ENCODE measurements at regions not wholly inside any gene's neighbourhood (a gene's known extent, or its start where the extent isn't known, plus 50 kb on each side); places are given as distances from the start of the nearest gene placed in this dataset.
A peak's percentile ranks its signal among the peaks of the same experiment; 100 is the strongest.

DNA sequence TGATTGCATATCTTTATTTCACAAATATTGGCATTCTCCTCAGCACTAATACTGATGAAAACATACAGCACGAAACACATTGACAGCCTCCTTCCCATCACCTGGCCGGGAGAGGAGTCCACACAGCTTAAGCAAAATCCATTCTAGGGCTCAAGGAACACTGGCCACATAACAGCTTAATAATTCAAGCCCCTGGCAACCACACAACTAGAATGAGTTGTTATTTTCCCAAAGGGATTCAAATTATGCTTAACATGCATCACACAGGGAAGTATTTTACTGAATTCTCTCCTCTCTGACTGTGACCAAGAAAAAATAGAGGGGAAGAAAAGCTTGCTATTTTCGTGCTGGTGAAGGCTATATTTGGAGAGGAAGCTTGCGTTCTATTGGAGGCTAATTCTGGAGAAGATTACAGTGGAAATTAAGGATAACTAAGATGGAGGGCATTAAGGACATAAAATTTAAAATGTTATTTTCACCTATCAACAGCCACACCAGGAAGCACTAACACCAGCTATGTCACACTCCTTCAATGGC, 198.5 kb downstream of the ADGRG6 start:
- no peak for TF ChIP-seq CTCF (IDR thresholded peaks at IDR 0.05)
- DNase-seq (ENCODE audit: low spot score) (no peak), ATAC-seq (ENCODE audit: low FRiP score) (no peak)

GRCh38 chr6:142501795-142502194, 200.0 kb downstream of the ADGRG6 start:
- ATAC-seq (ENCODE audit: low FRiP score), result no peak
- no peak for DNase-seq (ENCODE audit: low spot score)
- TF ChIP-seq CTCF (IDR thresholded peaks at IDR 0.05), result no peak

GRCh38 chr6:142507065-142507464, 205.3 kb downstream of the ADGRG6 start:
- TF ChIP-seq CTCF (IDR thresholded peaks at IDR 0.05), result no peak
- no peak for DNase-seq (ENCODE audit: low spot score)
- ATAC-seq (ENCODE audit: low FRiP score), result peak; percentile 51

DNA sequence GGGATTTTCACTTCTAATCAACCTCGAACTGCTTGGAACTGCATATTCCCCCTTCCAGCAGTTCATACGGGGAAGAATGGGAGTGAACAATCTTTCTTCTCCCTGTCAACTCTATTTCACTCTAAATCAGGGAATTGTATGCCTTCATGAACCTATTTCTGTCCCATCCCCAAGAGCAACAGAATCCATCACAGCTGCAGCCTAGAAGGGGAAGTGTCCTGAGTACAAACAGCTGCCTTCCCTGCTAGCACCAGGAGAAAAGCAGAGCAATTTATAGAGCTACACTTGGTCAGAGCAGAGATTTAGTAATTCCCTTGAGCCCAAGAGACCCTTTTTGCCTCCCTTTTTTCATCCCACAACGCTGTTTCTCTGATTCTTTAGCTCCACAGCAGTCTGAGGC, 208.4 kb downstream of the ADGRG6 start:
- ATAC-seq (ENCODE audit: low FRiP score) (no peak), DNase-seq (ENCODE audit: low spot score) (no peak)
- no peak for TF ChIP-seq CTCF (IDR thresholded peaks at IDR 0.05)

GRCh38 chr6:142518126-142518525, 216.3 kb downstream of the ADGRG6 start:
- no peak for DNase-seq (ENCODE audit: low spot score)
- ATAC-seq (ENCODE audit: low FRiP score), result no peak
- TF ChIP-seq CTCF (IDR thresholded peaks at IDR 0.05), result no peak

DNA sequence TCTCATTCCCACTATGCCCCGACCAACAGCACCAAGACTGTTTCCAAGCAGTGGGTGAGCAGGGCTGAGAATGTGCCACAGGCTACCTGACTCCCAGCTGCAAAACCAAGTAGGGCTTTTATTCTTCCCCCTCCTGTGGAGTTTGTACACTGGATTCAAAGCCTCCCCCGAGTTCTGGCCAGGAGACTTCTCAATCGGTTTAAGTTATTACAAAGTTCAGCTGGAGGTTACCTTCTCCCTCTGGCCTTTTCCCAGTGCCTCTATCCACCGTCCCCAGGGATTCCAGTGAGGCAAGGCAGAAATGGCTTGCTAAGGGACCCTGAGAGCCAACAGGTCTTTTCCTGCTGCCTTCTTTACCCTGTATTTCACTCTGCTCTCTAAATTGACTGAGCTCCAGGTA, 217.0 kb downstream of the ADGRG6 start:
- ATAC-seq (ENCODE audit: low FRiP score) (no peak), DNase-seq (ENCODE audit: low spot score) (no peak)
- no peak for TF ChIP-seq CTCF (IDR thresholded peaks at IDR 0.05)

DNA sequence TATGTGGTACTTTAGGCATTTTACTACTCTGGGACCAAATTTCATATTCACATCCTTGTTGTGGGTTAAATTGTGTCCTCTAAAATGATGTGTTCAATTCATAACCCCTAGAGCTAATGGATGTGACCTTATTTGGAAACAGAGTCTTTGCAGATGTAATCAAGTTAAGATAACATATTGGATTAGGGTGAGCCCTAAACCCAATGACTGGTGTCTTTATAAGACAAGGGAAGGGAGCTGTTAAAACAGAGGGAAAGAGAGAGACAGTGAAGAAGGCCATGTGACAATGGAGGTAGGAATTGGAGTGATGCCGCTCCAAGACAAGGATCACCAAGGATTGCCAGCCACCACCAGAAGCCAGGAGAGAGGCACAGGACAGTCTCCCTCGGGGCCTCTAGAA, 220.0 kb downstream of the ADGRG6 start:
- TF ChIP-seq CTCF (IDR thresholded peaks at IDR 0.05), result no peak
- ATAC-seq (ENCODE audit: low FRiP score), result no peak
- no peak for DNase-seq (ENCODE audit: low spot score)

Measured in omental fat pad (tissue), 3 donors.